WERI-Rb-1 (cell line): ENCODE measurements at regions not wholly inside any gene's neighbourhood (a gene's known extent, or its start where the extent isn't known, plus 50 kb on each side); places are given as distances from the start of the nearest gene placed in this dataset.

Source experiments
- DNase-seq: peaks from one replicate; pipeline ENCODE4 v3.0.0-alpha.2; 2020
- H3K27ac ChIP-seq: fragments of 250-450 bp; sonication (Bioruptor Pico); 2 replicates; pipeline ENCODE4 v1.5.1; 2020; ENCODE audit warnings: mild to moderate bottlenecking, moderate library complexity
- H3K27me3 ChIP-seq: fragments of 250-450 bp; sonication (Bioruptor Pico); 2 replicates; pipeline ENCODE4 v1.5.1; 2021; ENCODE audit warnings: mild to moderate bottlenecking, low read depth, moderate library complexity; ENCODE audit not compliant: insufficient read depth, severe bottlenecking
- H3K36me3 ChIP-seq: fragments of 250-450 bp; sonication (Bioruptor Pico); 2 replicates; pipeline ENCODE4 v1.5.1; 2020; ENCODE audit warnings: mild to moderate bottlenecking, moderate library complexity
- H3K4me3 ChIP-seq: 2 replicates; pipeline ENCODE4 v1.5.1; 2011; ENCODE audit warnings: low read depth, mild to moderate bottlenecking, control low read depth, low read length
- H3K9me3 ChIP-seq: fragments of 250-450 bp; sonication (Bioruptor Pico); 2 replicates; pipeline ENCODE4 v1.5.1; 2021; ENCODE audit warnings: mild to moderate bottlenecking, moderate library complexity; ENCODE audit not compliant: severe bottlenecking
- TF ChIP-seq, protein P1 (sequence below): IDR thresholded peaks from 2 replicates; pipeline ENCODE4 v1.5.1; 2011; ENCODE audit warnings: low read depth, mild to moderate bottlenecking, control low read depth, inconsistent platforms, low read length

DNA sequence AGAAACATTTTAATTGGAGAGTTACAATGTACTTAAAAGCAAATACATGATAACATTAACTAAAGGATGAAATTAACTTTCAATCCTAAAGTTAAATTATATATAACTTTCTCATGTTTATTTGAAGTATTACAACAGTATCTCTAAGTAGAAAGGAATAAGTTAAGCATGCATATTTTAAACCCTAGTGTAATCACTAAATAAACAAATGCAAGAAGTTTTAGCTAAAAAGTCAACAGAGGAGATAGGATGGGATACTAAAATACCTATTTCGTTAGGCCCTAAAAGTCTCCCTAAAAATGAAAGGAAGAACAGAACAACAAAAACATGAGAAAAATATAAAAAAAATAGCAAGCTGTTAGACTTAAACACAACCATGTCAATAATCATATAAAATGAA, 361.3 kb upstream of the THBS1 start:
- H3K36me3 ChIP-seq: no peaks in the 10 kb centered on the region
- TF ChIP-seq, protein P1, sequence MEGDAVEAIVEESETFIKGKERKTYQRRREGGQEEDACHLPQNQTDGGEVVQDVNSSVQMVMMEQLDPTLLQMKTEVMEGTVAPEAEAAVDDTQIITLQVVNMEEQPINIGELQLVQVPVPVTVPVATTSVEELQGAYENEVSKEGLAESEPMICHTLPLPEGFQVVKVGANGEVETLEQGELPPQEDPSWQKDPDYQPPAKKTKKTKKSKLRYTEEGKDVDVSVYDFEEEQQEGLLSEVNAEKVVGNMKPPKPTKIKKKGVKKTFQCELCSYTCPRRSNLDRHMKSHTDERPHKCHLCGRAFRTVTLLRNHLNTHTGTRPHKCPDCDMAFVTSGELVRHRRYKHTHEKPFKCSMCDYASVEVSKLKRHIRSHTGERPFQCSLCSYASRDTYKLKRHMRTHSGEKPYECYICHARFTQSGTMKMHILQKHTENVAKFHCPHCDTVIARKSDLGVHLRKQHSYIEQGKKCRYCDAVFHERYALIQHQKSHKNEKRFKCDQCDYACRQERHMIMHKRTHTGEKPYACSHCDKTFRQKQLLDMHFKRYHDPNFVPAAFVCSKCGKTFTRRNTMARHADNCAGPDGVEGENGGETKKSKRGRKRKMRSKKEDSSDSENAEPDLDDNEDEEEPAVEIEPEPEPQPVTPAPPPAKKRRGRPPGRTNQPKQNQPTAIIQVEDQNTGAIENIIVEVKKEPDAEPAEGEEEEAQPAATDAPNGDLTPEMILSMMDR: no peak
- DNase-seq: no peak
- H3K9me3 ChIP-seq: no peaks in the 10 kb centered on the region
- H3K4me3 ChIP-seq: no peak overlapping the region
- H3K27me3 ChIP-seq: peaks cover 7% of the 10 kb centered on the region
- no peak overlapping the region for H3K27ac ChIP-seq

DNA sequence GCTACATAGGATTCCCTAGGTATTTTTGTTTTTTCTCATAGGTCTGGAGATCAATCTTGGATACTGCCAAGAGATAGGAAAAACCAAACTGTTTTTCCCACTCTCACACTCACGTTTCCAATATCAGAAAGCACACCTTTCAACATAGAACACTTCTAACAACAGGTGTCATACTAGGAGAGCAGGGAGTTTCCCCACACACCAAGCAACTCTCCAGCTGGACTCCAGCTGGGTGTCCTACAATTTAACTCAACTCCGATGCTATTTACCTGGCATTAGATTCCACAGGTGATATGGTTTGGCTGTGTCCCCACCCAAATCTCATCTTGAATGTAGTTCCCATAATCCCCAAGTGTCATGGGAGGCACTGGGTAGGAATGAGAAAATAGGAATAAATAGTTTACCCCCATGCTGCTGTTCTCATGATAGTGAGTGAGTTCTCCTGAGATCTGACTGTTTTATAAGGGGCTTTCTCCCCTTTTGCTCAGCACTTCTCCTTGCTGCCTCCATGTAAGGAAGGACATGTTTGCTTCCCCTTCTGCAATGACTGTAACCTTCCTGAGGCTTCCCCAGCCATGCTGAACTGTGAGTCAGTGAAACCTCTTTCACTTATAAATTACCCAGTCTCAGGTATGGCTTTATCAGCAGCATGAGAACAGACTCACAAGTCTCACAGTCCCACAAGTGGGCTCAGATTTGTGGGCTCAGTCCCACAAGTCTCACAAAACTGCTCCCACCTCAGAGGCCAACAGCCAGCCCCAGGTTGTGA, 354.5 kb upstream of the THBS1 start:
- no peaks in the 10 kb centered on the region for H3K27me3 ChIP-seq
- no peak overlapping the region for H3K27ac ChIP-seq
- no peaks in the 10 kb centered on the region for H3K36me3 ChIP-seq
- DNase-seq: no peak
- TF ChIP-seq, protein P1: no peak
- H3K9me3 ChIP-seq: no peaks in the 10 kb centered on the region
- H3K4me3 ChIP-seq: no peak overlapping the region

- no peak overlapping the region for H3K4me3 ChIP-seq
- H3K9me3 ChIP-seq: no peaks in the 10 kb centered on the region
- H3K36me3 ChIP-seq: no peaks in the 10 kb centered on the region
- no peak for DNase-seq
- H3K27me3 ChIP-seq: no peaks in the 10 kb centered on the region
- TF ChIP-seq, protein P1: no peak
- H3K27ac ChIP-seq: no peak overlapping the region
Observed at GRCh38 chr15:39227001-39227400, 353.9 kb upstream of the THBS1 start.

DNA sequence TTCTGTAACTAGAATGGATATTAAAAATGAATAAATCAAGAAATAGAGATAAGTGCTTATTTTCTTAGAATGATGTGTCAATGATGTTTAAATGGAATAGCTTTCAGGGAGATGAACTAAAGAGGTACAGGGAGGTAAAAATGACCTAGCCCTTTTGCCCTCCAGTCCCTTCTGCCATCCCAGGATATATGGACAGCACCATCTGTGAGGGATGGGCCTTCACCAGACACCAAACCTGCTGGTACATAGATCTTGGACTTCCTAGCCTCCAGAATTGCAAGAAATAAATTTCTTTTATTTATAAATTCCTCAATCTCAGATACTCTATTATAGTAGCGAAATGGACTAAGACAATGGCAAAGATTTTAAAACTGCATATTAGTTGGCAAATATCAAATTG, 352.0 kb upstream of the THBS1 start:
- Histone ChIP-seq H3K27me3 (no peaks in the 10 kb centered on the region), H3K9me3 (no peaks in the 10 kb centered on the region), H3K27ac (no peak overlapping the region), H3K36me3 (no peaks in the 10 kb centered on the region), H3K4me3 (no peak overlapping the region)
- no peak for DNase-seq
- TF ChIP-seq, protein P1: no peak

GRCh38 chr15:39230205-39230907, 350.5 kb upstream of the THBS1 start:
- H3K9me3 ChIP-seq: no peaks in the 10 kb centered on the region
- no peaks in the 10 kb centered on the region for H3K36me3 ChIP-seq
- H3K27me3 ChIP-seq: no peaks in the 10 kb centered on the region
- no peak overlapping the region for H3K4me3 ChIP-seq
- H3K27ac ChIP-seq: no peak overlapping the region
- TF ChIP-seq, protein P1: no peak
- no peak for DNase-seq
